Dedifferentiated amniotic fluid mesenchymal stem cell (primary cell): ENCODE measurements at regions not wholly inside any gene's neighbourhood (a gene's known extent, or its start where the extent isn't known, plus 50 kb on each side); places are given as distances from the start of the nearest gene placed in this dataset.
A peak's percentile ranks its signal among the peaks of the same experiment; 100 is the strongest.

Experiments
- DNase-seq: peaks from one replicate; pipeline ENCODE4 v3.0.0-alpha.2; 2016; ENCODE audit errors: extremely low spot score

GRCh38 chr12:88417531-88417930, 162.7 kb downstream of the KITLG start:
- DNase-seq = no peak

GRCh38 chr12:88418856-88419497, 161.3 kb downstream of the KITLG start:
- DNase-seq = no peak

GRCh38 chr12:88419794-88420193, 160.5 kb downstream of the KITLG start:
- DNase-seq = peak; percentile 44

- DNase-seq = peak; percentile 82
These were observed 159.8 kb downstream of the KITLG start for GRCh38 chr12:88420457-88420856.

GRCh38 chr12:88424791-88425730, 155.2 kb downstream of the KITLG start:
- DNase-seq = no peak

GRCh38 chr12:88428350-88428749, 151.9 kb downstream of the KITLG start:
- DNase-seq = no peak

- no peak for DNase-seq
These were observed 149.0 kb downstream of the KITLG start for GRCh38 chr12:88431246-88431645.

- DNase-seq = no peak
These were observed 147.5 kb downstream of the KITLG start for GRCh38 chr12:88432531-88433490.

- DNase-seq = no peak
These were observed 146.1 kb downstream of the KITLG start for GRCh38 chr12:88433997-88434703.

- no peak for DNase-seq
These were observed 144.8 kb downstream of the KITLG start for GRCh38 chr12:88435334-88436076.

- DNase-seq = no peak
These were observed 143.0 kb downstream of the KITLG start for GRCh38 chr12:88437226-88437625.
